Colonic mucosa (tissue), 4 donors: ENCODE measurements at regions not wholly inside any gene's neighbourhood (a gene's known extent, or its start where the extent isn't known, plus 50 kb on each side); places are given as distances from the start of the nearest gene placed in this dataset.

Source experiments
- DNase-seq: peaks from one replicate; pipeline ENCODE4 v3.0.0-alpha.2; 2020
- H3K27ac ChIP-seq: fragments of 200-600 bp; one replicate; pipeline ENCODE4 v1.8.0; 2021
- H3K27me3 ChIP-seq: fragments of 200-600 bp; one replicate; pipeline ENCODE4 v1.8.0; 2021
- H3K36me3 ChIP-seq: fragments of 200-600 bp; one replicate; pipeline ENCODE4 v1.8.0; 2021
- H3K4me1 ChIP-seq: fragments of 200-600 bp; one replicate; pipeline ENCODE4 v1.8.0; 2021; ENCODE audit warnings: mild to moderate bottlenecking
- H3K4me3 ChIP-seq: fragments of 200-600 bp; one replicate; pipeline ENCODE4 v1.8.0; 2021
- H3K9ac ChIP-seq, 2 donors: one replicate each; pipeline ENCODE4 v1.7.0; 2013; ENCODE audit warnings: control low read depth in 2 of 2, low read depth in 2 of 2, low read length in 2 of 2
- H3K9me3 ChIP-seq: fragments of 200-600 bp; one replicate; pipeline ENCODE4 v1.8.0; 2021
- CTCF ChIP-seq: fragments of 200-600 bp; IDR thresholded peaks from one replicate; pipeline ENCODE4 v1.8.0; 2022; ENCODE audit warnings: antibody characterized with exemption, mild to moderate bottlenecking
- intact Hi-C: fragments of 100-400 bp; cut with DNase I; formaldehyde crosslinking; loops from one replicate; pipeline ENCODE4 v1.14.1; 2022
- donor health status: healthy.
- donor health status: DM: no; HTN: no; CAD: no.
- donor health status: DM: no; HTN: no; CAD: no.

DNA sequence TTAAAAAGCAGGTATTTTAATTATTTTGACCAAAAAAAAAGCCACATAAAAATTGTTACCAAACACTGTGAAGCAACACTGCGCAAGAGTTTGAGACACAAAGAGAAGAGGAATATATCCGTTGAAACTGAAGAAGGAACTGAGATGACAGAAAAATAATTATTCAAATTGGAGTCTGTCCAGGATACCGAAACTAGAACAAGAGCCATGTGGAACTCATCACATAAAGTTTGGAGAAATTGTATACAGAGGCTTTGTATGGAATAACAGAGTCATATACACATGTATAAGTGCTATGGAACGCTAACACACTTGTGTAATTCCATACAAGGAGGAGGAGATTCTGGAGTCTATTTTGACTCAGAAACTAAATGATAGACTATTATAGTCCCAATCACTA lies 675.1 kb upstream of the ADGRL2 start:
- no peaks in the 10 kb centered on the region for H3K36me3 ChIP-seq
- intact Hi-C loops = no loop called here
- H3K27ac ChIP-seq = no peak overlapping the region
- H3K9ac ChIP-seq = no peak overlapping the region
- no peaks in the 10 kb centered on the region for H3K9me3 ChIP-seq
- H3K27me3 ChIP-seq = no peaks in the 10 kb centered on the region
- TF ChIP-seq CTCF = no peak
- DNase-seq = no peak
- no peaks in the 10 kb centered on the region for H3K4me1 ChIP-seq
- H3K4me3 ChIP-seq = no peak overlapping the region

GRCh38 chr1:81121306-81121705 lies 679.4 kb upstream of the ADGRL2 start:
- no peaks in the 10 kb centered on the region for H3K27me3 ChIP-seq
- H3K27ac ChIP-seq = no peak overlapping the region
- H3K4me1 ChIP-seq = no peaks in the 10 kb centered on the region
- DNase-seq = no peak
- H3K36me3 ChIP-seq = no peaks in the 10 kb centered on the region
- no peak overlapping the region for H3K9ac ChIP-seq
- TF ChIP-seq CTCF = no peak
- no peak overlapping the region for H3K4me3 ChIP-seq
- intact Hi-C loops = no loop called here
- H3K9me3 ChIP-seq = no peaks in the 10 kb centered on the region

DNA sequence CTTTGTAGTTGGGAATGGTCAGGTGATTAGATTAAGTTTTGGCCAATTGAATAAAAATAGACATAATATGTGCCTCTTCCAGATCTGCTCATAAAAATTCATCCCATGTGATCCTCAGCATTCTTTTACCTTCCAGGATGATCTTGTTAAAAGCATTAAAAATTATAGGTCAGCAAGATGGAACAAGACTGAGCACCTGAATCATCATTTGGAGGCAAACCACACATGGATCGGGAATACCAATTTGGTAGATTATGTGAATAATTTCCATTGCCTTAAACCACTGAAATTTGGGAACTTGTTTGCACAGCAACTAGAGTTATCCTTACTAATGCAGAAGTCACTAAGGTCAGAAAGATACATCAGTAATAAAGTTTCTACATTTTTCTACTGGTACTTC lies 681.4 kb upstream of the ADGRL2 start:
- Histone ChIP-seq H3K4me3 (no peak overlapping the region), H3K27me3 (no peaks in the 10 kb centered on the region), H3K4me1 (no peaks in the 10 kb centered on the region), H3K27ac (no peak overlapping the region), H3K36me3 (no peaks in the 10 kb centered on the region), H3K9ac (no peak overlapping the region), H3K9me3 (no peaks in the 10 kb centered on the region)
- TF ChIP-seq CTCF = no peak
- intact Hi-C loops = no loop called here
- DNase-seq = no peak

GRCh38 chr1:81118550-81118949 lies 682.2 kb upstream of the ADGRL2 start:
- H3K9ac ChIP-seq = no peak overlapping the region
- H3K27me3 ChIP-seq = no peaks in the 10 kb centered on the region
- intact Hi-C loops = no loop called here
- no peak for DNase-seq
- no peak for TF ChIP-seq CTCF
- no peak overlapping the region for H3K27ac ChIP-seq
- no peak overlapping the region for H3K4me3 ChIP-seq
- no peaks in the 10 kb centered on the region for H3K36me3 ChIP-seq
- no peaks in the 10 kb centered on the region for H3K4me1 ChIP-seq
- H3K9me3 ChIP-seq = no peaks in the 10 kb centered on the region

GRCh38 chr1:81115422-81115821 lies 685.3 kb upstream of the ADGRL2 start:
- Histone ChIP-seq H3K27me3 (no peaks in the 10 kb centered on the region), H3K27ac (no peak overlapping the region), H3K4me1 (no peaks in the 10 kb centered on the region), H3K36me3 (no peaks in the 10 kb centered on the region), H3K9me3 (no peaks in the 10 kb centered on the region), H3K4me3 (no peak overlapping the region), H3K9ac (no peak overlapping the region)
- TF ChIP-seq CTCF = no peak
- intact Hi-C loops = no loop called here
- DNase-seq = no peak

GRCh38 chr1:81114191-81114590 lies 686.5 kb upstream of the ADGRL2 start:
- H3K4me1 ChIP-seq = no peaks in the 10 kb centered on the region
- H3K27ac ChIP-seq = no peak overlapping the region
- no peak for DNase-seq
- no peaks in the 10 kb centered on the region for H3K9me3 ChIP-seq
- no peak for TF ChIP-seq CTCF
- H3K9ac ChIP-seq = no peak overlapping the region
- H3K36me3 ChIP-seq = no peaks in the 10 kb centered on the region
- no peaks in the 10 kb centered on the region for H3K27me3 ChIP-seq
- intact Hi-C loops = no loop called here
- H3K4me3 ChIP-seq = no peak overlapping the region
